ENCODE measurements at regions not wholly inside any gene's neighbourhood (a gene's known extent, or its start where the extent isn't known, plus 50 kb on each side); places are given as distances from the start of the nearest gene placed in this dataset.
"Not testable (repeated sequence)": the region's sequence is repeated elsewhere in the genome, so short reads cannot be mapped to it uniquely, and the experiment has no call there.

- peak; percentile 43 for DNase-seq (ENCODE audit: low spot score)
Measured at GRCh38 chr22:22745225-22746060, 101.0 kb downstream of the GGTLC2 start.

GRCh38 chr22:22746061-22746962 lies 101.9 kb downstream of the GGTLC2 start:
- no peak for DNase-seq (ENCODE audit: low spot score)

GRCh38 chr22:22746963-22747933 lies 102.8 kb downstream of the GGTLC2 start:
- DNase-seq (ENCODE audit: low spot score): no peak

- peak; percentile 67 for DNase-seq (ENCODE audit: low spot score)
Measured at GRCh38 chr22:22748297-22748743, 103.9 kb downstream of the GGTLC2 start.

- DNase-seq (ENCODE audit: low spot score): no peak
Measured at GRCh38 chr22:22748756-22749155, 104.3 kb downstream of the GGTLC2 start.

- no peak for DNase-seq (ENCODE audit: low spot score)
Measured at GRCh38 chr22:22749167-22749758, 104.8 kb downstream of the GGTLC2 start.

GRCh38 chr22:22750335-22751042 lies 106.1 kb downstream of the GGTLC2 start:
- DNase-seq (ENCODE audit: low spot score): no peak

- DNase-seq (ENCODE audit: low spot score): no peak
Measured at GRCh38 chr22:22751043-22751603, 106.7 kb downstream of the GGTLC2 start.

GRCh38 chr22:22752199-22752555 lies 107.8 kb downstream of the GGTLC2 start:
- DNase-seq (ENCODE audit: low spot score): no peak

- peak; percentile 49 for DNase-seq (ENCODE audit: low spot score)
Measured at GRCh38 chr22:22752556-22753477, 108.4 kb downstream of the GGTLC2 start.

- DNase-seq (ENCODE audit: low spot score): peak; percentile 67
Measured at GRCh38 chr22:22753526-22754267, 109.3 kb downstream of the GGTLC2 start.

- DNase-seq (ENCODE audit: low spot score): no peak
Measured at GRCh38 chr22:22754268-22754657, 109.8 kb downstream of the GGTLC2 start.

- no peak for DNase-seq (ENCODE audit: low spot score)
Measured at GRCh38 chr22:22754961-22755777, 110.8 kb downstream of the GGTLC2 start.

- DNase-seq (ENCODE audit: low spot score): no peak
Measured at GRCh38 chr22:22755778-22756100, 111.3 kb downstream of the GGTLC2 start.

GRCh38 chr22:22756109-22756508 lies 111.7 kb downstream of the GGTLC2 start:
- no peak for DNase-seq (ENCODE audit: low spot score)

GRCh38 chr22:22756551-22757201 lies 112.3 kb downstream of the GGTLC2 start:
- not testable (repeated sequence) for DNase-seq (ENCODE audit: low spot score)

- DNase-seq (ENCODE audit: low spot score): not testable (repeated sequence)
Measured at GRCh38 chr22:22758101-22758807, 113.8 kb downstream of the GGTLC2 start.

All from AG20443 (cell line).